ENCODE measurements at regions not wholly inside any gene's neighbourhood (a gene's known extent, or its start where the extent isn't known, plus 50 kb on each side); places are given as distances from the start of the nearest gene placed in this dataset.
A peak's percentile ranks its signal among the peaks of the same experiment; 100 is the strongest.

DNA sequence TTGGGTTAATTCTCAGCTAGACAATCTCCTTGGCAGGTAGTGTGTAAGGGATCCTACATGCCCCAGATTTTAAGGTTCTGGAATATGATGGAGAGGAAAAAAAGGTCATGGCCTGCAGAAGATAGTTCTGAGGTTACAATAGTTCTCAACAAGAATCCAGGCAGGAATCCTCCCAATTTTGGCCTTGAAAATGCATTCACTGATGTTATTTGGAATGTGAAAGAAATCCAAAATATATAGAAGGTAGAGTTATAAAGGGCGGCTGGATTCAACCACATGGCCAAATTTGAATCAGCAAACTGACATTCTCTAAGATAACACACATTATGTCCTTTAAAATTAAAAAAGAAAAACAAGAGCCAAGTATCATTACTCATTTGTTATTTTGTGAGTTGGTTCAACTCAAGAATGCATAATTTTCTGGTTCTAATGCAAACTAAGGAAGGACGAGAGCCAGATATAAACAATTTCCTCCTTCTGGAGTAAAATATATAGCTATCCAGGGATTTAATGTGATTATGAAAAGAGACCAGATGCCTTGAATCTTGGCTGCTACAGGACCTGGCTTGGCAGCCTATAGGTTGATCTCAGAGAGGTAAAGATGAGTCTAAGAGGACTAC lies 177.0 kb upstream of the G2E3 start:
- peaks cover 5% of the 10 kb centered on the region for H3K27me3 Mint-ChIP-seq (ENCODE audit: low read depth)
- H3K36me3 Mint-ChIP-seq (ENCODE audit: low read depth), result no peaks in the 10 kb centered on the region
- H3K9me3 Mint-ChIP-seq, result peaks cover 3% of the 10 kb centered on the region
- H3K4me3 Mint-ChIP-seq, result no peak overlapping the region
- H3K4me1 Mint-ChIP-seq, result peaks cover 20% of the 10 kb centered on the region
- peak overlapping the region in 2 of 3 experiments; percentile 63 to 66 for H3K27ac Mint-ChIP-seq
- TF ChIP-seq, protein P1, sequence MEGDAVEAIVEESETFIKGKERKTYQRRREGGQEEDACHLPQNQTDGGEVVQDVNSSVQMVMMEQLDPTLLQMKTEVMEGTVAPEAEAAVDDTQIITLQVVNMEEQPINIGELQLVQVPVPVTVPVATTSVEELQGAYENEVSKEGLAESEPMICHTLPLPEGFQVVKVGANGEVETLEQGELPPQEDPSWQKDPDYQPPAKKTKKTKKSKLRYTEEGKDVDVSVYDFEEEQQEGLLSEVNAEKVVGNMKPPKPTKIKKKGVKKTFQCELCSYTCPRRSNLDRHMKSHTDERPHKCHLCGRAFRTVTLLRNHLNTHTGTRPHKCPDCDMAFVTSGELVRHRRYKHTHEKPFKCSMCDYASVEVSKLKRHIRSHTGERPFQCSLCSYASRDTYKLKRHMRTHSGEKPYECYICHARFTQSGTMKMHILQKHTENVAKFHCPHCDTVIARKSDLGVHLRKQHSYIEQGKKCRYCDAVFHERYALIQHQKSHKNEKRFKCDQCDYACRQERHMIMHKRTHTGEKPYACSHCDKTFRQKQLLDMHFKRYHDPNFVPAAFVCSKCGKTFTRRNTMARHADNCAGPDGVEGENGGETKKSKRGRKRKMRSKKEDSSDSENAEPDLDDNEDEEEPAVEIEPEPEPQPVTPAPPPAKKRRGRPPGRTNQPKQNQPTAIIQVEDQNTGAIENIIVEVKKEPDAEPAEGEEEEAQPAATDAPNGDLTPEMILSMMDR (IDR thresholded peaks at IDR 0.05; ENCODE audit: unreplicated experiment in 3 of 3), result no peak

DNA sequence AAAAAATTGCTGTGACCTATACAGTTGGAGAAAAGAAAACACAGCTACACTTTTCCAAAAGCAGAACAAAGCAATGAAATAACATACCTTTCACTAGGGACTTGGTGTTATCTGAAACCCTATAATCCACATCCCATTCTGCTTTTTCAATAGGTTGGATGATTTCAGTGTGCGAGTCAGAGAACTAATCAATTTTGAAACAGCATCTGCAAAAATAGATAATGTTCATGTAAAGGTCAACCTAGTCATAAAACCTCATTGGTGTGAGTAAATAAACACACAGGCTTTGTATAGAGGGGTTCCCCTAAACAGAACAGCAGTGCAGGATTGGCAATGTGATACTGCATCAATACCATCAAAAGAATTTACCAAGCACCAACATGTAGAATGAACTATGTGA lies 173.0 kb upstream of the G2E3 start:
- TF ChIP-seq, protein P1 (IDR thresholded peaks at IDR 0.05; ENCODE audit: unreplicated experiment in 3 of 3), result no peak
- Mint-ChIP-seq H3K4me3 (no peak overlapping the region), H3K27ac (no peak overlapping the region), H3K36me3 (ENCODE audit: low read depth) (no peaks in the 10 kb centered on the region), H3K4me1 (peaks cover 14% of the 10 kb centered on the region), H3K27me3 (ENCODE audit: low read depth) (peaks cover 5% of the 10 kb centered on the region), H3K9me3 (peaks cover 3% of the 10 kb centered on the region)

DNA sequence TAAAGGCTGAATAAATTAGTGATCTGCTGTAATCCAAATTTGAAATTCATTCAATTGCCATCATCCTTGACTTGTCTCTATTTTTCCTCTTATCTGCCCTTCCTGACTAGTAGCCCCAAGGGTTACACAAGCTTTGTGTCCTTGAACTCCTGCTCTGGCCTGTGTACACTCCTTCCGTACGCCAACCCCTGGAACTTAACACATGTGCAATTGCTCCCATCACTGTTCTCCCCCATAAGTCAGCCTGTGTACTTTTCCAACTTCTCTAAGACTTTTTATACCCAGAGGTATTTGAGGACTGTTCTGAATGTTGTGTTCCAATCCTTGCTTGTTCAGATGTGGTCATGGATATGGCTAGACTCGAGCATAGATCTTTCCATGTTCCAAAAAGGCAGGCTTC lies 171.1 kb upstream of the G2E3 start:
- Mint-ChIP-seq H3K27me3 (ENCODE audit: low read depth) (peaks cover 5% of the 10 kb centered on the region), H3K36me3 (ENCODE audit: low read depth) (no peaks in the 10 kb centered on the region), H3K27ac (no peak overlapping the region), H3K9me3 (peaks cover 3% of the 10 kb centered on the region), H3K4me3 (no peak overlapping the region), H3K4me1 (peaks cover 4% of the 10 kb centered on the region)
- TF ChIP-seq, protein P1 (IDR thresholded peaks at IDR 0.05; ENCODE audit: unreplicated experiment in 3 of 3), result no peak

DNA sequence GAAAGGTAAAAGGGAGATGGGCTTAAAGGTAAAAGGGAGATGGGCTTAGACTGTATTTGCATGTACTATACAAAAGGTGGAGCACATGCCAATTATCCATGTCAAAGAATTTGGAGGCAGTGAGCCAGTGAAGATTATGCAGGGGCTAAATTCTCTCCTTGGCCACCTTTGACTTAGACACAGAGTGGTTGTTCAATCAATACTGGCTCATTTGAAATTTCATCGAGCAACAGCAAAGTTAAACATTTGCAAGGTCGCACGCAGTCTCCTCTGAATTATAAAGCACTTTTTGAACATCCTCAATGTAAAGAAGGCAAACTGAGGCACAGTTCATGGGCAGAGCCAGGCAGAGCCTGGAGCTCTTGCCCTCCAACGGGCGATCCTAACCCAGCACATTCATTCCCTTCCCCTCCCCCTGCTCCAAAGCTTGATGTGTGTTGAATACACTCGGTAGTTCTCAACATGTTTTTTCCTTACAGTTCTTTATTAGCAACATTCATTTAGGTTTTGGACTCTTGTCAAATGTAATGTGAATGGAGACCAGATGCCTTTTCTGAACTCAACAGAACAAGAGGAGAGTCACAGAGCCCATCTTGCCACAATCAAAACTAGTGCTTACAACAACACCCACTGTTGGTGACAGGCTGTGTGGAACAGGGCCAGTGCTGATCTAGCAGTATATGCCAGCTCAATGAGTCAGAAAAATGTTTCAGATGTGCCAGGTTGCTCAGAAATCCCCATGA lies 169.7 kb upstream of the G2E3 start:
- no peaks in the 10 kb centered on the region for H3K9me3 Mint-ChIP-seq
- H3K27me3 Mint-ChIP-seq (ENCODE audit: low read depth), result peaks cover 5% of the 10 kb centered on the region
- no peak overlapping the region for H3K27ac Mint-ChIP-seq
- H3K4me1 Mint-ChIP-seq, result peaks cover 4% of the 10 kb centered on the region
- TF ChIP-seq, protein P1 (IDR thresholded peaks at IDR 0.05; ENCODE audit: unreplicated experiment in 3 of 3), result no peak
- no peak overlapping the region for H3K4me3 Mint-ChIP-seq
- H3K36me3 Mint-ChIP-seq (ENCODE audit: low read depth), result no peaks in the 10 kb centered on the region

DNA sequence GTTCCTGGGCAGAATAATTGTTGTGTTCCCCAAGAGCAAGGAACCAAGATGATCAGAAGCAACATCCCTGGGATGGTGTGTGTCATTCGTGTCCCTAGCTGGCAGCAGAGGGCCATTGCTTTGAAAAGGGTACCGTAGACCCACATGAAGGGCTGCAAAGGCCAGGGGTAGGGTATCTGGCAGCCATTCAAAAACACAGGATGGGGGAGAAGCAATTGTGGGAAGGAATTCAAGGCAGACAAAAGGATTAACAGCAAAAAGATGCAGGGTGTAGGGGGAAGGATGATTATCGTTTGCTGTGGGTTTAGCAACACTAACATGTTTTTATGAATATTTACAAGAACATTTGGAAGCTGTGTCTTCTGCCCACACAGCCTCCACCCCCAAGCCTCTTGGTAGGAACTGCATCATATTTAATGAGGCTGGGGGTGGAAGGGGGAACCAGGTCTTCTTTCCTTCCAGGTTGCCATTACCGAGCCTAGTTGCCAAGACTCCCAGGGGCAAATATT lies 169.0 kb upstream of the G2E3 start:
- H3K36me3 Mint-ChIP-seq (ENCODE audit: low read depth), result no peaks in the 10 kb centered on the region
- TF ChIP-seq, protein P1 (IDR thresholded peaks at IDR 0.05; ENCODE audit: unreplicated experiment in 3 of 3), result no peak
- H3K27ac Mint-ChIP-seq, result no peak overlapping the region
- H3K4me3 Mint-ChIP-seq, result no peak overlapping the region
- H3K9me3 Mint-ChIP-seq, result no peaks in the 10 kb centered on the region
- peaks cover 4% of the 10 kb centered on the region for H3K4me1 Mint-ChIP-seq
- peaks cover 5% of the 10 kb centered on the region for H3K27me3 Mint-ChIP-seq (ENCODE audit: low read depth)

Data from nephron (organoid).